HL-60/S4 treated with retinoic acid at 250 ng/mL for 4 days and 3 days (cell line): ENCODE measurements at regions not wholly inside any gene's neighbourhood (a gene's known extent, or its start where the extent isn't known, plus 50 kb on each side); places are given as distances from the start of the nearest gene placed in this dataset.
"Not testable (repeated sequence)": the region's sequence is repeated elsewhere in the genome, so short reads cannot be mapped to it uniquely, and the experiment has no call there.

Experiments used
- in situ Hi-C: fragments of 300-500 bp; cut with MboI; formaldehyde crosslinking; loops from 2 replicates; pipeline ENCODE4 v1.7.0; 2022; ENCODE audit warnings: low sequenced_read_pairs

- in situ Hi-C loops, result no loop called here
Observed at GRCh38 chr16:63776437-63776836, 1345.4 kb downstream of the CDH11 start.

GRCh38 chr16:63776034-63776433, 1345.8 kb downstream of the CDH11 start:
- in situ Hi-C loops, result no loop called here

GRCh38 chr16:63774302-63774701, 1347.6 kb downstream of the CDH11 start:
- in situ Hi-C loops, result no loop called here

GRCh38 chr16:63769211-63769610, 1352.7 kb downstream of the CDH11 start:
- in situ Hi-C loops, result no loop called here

GRCh38 chr16:63760246-63760645, 1361.6 kb downstream of the CDH11 start:
- in situ Hi-C loops, result not testable (repeated sequence)

- in situ Hi-C loops, result no loop called here
Observed at GRCh38 chr16:63752347-63752746, 1369.5 kb downstream of the CDH11 start.

GRCh38 chr16:63749276-63749675, 1372.6 kb downstream of the CDH11 start:
- in situ Hi-C loops, result no loop called here

GRCh38 chr16:63745456-63745855, 1376.4 kb downstream of the CDH11 start:
- in situ Hi-C loops, result no loop called here

GRCh38 chr16:63744077-63744874, 1377.6 kb downstream of the CDH11 start:
- in situ Hi-C loops, result no loop called here

GRCh38 chr16:63742150-63742549, 1379.7 kb downstream of the CDH11 start:
- in situ Hi-C loops, result no loop called here

- in situ Hi-C loops, result no loop called here
Observed at GRCh38 chr16:63737633-63738032, 1384.2 kb downstream of the CDH11 start.

GRCh38 chr16:63735456-63735855, 1386.4 kb downstream of the CDH11 start:
- in situ Hi-C loops, result no loop called here

GRCh38 chr16:63720848-63721247, 1401.0 kb downstream of the CDH11 start:
- in situ Hi-C loops, result no loop called here

GRCh38 chr16:63719926-63720325, 1401.9 kb downstream of the CDH11 start:
- in situ Hi-C loops, result no loop called here

- in situ Hi-C loops, result no loop called here
Observed at GRCh38 chr16:63717806-63718205, 1404.1 kb downstream of the CDH11 start.

GRCh38 chr16:63714876-63715275, 1407.0 kb downstream of the CDH11 start:
- in situ Hi-C loops, result no loop called here

GRCh38 chr16:63712725-63713124, 1409.1 kb downstream of the CDH11 start:
- in situ Hi-C loops, result no loop called here

GRCh38 chr16:63703612-63704011, 1418.3 kb downstream of the CDH11 start:
- in situ Hi-C loops, result no loop called here

GRCh38 chr16:63702981-63703590, 1418.8 kb downstream of the CDH11 start:
- in situ Hi-C loops, result no loop called here

- in situ Hi-C loops, result no loop called here
Observed at GRCh38 chr16:63697736-63698135, 1424.1 kb downstream of the CDH11 start.

- in situ Hi-C loops, result no loop called here
Observed at GRCh38 chr16:63695347-63695746, 1426.5 kb downstream of the CDH11 start.

- in situ Hi-C loops, result no loop called here
Observed at GRCh38 chr16:63690961-63691360, 1430.9 kb downstream of the CDH11 start.
